HG02840 (cell line): ENCODE measurements at regions not wholly inside any gene's neighbourhood (a gene's known extent, or its start where the extent isn't known, plus 50 kb on each side); places are given as distances from the start of the nearest gene placed in this dataset.
"Not testable (repeated sequence)": the region's sequence is repeated elsewhere in the genome, so short reads cannot be mapped to it uniquely, and the experiment has no call there.

Experiments used
- ATAC-seq: cut with Tn5 transposase; IDR thresholded peaks from one replicate; pipeline ENCODE4 v1.9.1; 2021; ENCODE audit warnings: mild to moderate bottlenecking, moderate library complexity, moderate number of reproducible peaks; ENCODE audit not compliant: unreplicated experiment, low FRiP score

DNA sequence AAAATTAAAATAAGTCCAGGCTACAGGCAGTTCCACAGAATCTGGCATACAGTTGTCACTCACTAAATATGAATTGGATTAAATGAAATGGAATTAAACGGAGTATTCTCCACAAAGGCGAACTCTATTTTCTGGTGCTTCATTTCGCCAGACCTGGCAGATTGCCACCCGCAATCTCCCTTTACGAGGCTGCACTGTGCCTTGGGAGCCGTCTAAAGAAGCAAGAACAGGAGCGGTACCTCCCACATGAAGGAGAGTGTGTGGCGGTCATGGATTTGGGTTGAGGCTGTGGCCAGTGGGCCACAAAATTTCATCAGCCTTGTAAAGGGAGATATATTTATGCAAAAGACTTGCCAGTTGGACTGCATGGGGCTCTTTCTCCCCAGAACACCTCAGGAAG lies 151.0 kb downstream of the OSR1 start:
- ATAC-seq = no peak

DNA sequence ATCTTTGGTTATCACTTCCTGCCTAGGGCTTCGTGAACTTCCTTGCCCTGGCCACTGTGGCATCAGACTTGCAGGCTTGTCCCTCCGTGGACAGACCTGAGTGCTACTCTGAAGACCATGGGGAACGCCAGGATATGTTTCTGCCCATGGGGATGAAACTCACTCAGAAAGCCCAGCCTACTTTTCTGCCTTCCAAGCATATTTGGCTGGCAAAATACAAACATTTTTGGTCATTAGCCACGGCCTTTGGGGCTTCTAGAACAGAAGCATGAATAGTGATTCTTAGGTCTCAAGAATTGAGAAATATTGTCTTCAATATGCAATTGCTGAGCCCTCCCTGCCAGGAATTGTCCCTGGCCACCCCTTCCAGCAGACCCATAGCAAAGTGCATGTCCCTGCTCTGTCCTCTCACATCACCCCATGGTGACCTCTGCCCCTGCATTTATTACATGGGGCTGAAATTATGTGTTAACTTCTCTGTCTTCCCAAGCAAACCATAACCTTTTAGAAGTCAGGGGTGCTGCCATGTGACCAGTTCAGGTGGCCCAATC lies 152.4 kb downstream of the OSR1 start:
- ATAC-seq = no peak

DNA sequence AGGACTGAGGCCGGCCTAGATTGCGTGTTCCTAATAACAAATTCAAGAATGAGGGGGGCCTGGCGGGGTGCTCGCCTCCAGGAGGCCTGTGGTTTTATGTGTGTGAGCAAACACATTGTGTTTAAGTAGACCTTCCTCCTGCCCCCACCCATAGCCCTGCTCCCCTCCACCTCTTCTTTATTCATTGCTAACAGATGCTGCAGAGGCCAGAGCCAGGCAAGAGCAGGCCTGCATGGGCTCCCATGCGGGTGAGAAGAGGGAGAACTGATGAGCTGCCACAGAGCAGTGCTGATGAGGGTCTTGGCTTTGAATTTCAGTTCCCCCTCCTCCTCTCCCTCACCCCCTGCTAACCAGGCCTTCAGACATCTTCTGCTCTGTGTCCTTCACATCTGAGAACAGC lies 154.6 kb downstream of the OSR1 start:
- ATAC-seq = no peak

DNA sequence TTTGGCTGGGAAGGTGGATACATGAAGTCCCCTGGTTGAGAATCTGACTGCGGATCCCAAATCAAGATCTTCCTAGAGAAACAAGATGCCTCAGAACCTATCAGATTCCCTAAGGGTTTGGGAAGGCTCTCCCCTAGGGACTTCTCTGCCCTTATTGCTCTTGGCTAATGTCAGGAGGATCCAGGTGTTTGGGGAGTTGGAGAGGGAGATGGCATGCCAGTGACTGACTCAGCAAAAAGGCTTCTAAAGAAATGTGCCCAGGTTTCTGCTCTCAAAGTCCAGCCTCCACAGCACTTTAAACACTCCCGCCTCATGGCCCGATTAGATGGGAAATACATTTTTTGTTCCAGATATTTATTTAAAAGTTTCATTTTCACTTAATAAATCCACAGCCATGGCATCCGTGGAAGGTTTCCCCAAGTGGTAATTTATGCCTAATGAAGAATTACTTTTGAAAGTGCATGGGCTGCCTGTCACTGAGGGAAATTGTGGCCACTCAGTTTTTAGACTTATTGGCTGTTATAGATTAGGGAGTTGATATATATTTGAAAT lies 156.4 kb downstream of the OSR1 start:
- no peak for ATAC-seq

DNA sequence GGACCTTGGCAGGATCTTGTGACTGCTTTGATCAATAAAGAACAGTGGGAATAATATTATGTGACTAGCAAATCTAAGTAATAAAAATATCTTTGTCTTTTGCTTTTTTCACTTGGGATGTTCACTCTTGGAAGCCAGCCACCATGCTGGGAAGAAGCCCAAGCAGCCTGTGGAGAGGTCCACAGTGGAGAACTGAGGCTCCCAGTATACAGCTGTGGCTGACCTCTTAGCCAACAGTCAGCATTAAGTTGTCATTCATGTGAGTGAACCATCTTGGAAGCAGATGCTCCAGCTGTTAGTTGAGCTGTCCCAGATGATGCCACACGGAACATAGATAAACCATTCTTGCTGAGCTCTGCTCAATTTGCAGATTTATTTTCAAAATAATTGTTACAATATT lies 160.0 kb downstream of the OSR1 start:
- ATAC-seq = no peak

DNA sequence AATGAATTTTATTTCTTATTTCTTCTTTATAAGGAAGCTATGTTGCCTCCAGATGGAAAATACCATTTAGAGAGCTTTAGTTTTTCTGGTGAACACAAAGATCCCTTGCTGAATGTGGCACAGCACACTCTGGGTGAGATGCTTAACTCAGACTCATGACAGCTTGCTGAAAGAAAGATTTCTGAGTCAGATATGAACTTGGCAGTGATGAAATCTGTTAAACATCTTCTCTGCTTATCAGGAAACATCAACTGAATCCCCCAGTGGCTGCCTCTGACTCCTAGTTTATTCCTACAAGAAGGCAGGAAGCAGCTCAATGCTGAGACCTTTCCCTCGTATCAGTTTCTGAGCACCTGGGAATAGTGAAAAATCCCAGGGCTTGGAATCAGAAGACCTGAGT lies 162.8 kb downstream of the OSR1 start:
- ATAC-seq = no peak

DNA sequence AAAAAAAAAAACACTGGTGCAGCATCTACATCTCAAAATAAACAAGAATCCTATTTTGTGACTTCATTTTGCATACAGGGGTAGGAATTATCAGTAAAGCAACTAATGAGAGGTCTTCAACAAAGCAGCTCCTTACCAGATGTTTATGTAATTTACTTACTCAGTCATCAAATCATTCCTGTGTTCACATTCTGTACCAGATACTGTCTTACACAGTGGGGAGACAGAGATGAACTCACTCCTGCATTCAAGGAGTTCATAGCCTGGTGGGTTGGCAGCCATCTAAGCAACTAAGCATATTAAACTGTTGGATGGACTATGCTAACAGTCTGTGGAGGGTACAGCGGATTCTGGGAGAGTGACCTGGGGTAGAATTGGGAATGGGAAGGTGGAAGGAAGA lies 169.0 kb downstream of the OSR1 start:
- no peak for ATAC-seq

DNA sequence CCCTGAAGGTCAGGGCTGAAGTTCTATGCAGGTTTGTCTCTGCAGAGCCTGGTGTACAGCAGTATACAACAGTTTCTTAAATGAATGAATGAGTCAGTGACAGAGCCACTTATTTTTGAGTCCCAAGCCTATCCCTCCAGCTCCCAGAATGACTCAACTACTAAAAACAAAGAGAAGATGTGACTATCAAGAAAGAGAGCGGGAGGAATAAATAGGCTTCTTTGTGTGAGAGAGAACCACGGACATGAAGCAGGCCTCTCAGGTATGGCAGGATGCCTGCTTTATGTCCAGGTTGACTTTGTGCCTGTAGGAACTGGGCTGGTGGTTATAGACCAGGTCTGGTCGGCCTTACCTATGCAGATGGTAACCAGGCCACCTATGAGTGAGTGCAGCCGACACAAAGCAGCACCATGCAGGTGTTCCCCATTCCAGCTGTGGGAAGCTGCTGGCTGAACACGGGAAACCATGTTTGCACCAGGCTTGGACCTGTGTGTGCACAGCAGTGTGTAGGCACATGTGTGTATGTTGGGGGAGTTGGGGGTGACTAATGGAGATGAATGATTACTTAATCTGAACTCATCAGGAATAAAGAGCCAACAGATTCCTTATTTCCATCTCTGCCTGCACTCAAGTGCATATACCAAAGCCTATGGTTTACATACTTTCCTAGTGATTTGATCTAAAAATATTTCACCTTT lies 171.0 kb downstream of the OSR1 start:
- no peak for ATAC-seq

DNA sequence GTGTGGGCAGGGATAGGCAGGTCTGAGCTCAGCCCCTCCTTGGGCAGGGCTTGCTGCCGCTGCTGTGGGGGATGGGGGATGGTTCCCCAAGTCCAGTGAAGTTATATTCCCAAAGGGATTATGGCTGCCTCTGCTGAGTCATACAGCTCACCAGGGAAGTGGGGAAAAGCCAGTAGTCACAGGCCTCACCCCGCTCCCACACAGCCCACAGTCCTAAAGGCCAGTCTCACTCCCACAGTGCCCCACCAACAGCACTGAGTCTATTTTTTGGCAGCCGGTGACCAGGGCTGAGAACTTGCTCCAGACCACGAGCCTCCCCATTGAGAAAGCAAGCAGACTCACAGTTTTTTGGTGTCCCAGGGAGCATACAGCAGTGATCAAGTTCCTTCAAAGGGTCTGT lies 173.3 kb downstream of the OSR1 start:
- ATAC-seq = no peak

DNA sequence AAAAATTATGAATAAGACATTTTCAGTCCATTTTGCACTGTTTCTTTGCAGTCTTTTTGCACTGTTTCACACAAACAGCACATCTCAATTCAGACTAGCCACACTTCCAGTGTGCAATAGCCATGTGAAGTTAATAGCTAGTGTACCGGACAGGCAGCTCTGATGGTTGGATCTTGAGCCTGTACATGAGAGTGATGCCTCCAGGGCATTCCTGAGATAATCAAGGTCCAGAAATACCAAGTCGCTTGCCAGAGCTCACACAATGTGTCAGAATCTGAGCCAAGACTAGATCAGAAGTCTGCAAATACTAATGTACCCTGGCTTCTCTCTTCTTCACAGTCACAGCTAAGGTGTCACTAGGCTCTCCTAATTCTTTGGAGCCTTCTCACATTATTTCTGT lies 180.2 kb downstream of the OSR1 start:
- ATAC-seq = no peak

DNA sequence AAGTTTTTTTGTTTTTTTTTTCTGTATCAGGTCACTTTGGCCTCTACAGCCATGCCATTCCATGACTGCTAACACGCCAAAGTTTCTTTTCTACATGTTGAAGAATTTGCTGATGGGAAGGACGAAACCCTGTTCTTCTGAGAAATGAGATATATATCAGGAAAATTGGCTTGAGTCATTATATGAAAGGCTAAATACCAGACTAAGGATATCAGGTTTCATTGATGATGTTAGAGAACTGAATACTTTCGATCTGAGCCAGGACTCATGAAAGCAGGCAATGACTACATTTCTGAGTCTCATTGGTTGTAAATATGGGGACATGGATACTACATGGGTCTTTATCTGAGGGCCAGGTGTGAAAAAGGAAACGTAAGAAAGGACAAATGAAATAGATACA lies 181.4 kb downstream of the OSR1 start:
- ATAC-seq = no peak

DNA sequence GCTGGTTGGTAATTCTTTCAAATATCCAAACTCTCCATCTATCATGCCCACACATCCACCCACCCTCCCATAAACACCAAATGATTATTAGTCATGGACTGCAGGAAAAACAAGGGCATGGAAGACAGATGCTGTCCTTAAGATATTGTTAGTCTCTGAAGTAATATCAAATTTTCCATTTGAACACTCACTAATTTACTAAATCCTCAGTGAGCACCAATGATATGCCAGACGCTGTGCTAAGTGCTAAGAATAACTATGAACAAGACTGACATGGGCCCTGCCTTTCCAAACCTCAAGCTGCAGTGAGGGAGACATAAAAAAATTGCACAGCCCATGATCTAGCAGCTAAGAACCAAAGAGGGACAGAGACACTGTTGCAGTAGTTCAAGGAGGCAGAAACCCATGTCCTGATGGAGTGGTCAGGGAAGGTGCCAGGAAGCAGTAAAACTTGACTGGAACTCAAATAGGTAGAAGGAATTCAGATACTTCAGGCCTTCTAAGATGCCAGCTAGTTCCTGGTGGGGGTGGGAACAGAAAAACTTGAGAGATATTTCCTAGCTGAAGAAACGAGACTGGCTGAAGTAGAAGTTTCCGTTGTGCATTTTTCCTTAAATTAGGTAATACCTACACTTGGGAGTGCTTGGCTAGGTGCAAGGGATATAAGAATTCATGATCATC lies 182.1 kb downstream of the OSR1 start:
- no peak for ATAC-seq

DNA sequence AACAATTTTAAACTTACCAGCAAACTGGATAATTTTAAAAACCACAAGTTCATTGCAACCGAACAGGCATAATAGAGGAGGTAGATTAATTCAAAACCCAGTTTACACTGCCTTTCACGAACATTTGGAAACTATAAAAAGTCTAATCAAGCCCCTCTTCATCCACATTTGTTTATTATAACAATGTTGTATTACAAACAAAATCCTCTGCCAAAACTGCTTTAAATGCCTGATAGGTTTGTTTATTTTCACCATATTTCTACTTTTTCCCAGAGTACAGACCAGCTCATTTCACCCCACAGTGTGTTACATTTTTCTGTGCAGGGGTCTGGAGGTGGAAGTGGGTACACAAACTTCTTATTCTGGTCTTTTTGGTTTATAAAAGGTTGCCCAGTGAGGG lies 184.2 kb downstream of the OSR1 start:
- ATAC-seq = no peak

DNA sequence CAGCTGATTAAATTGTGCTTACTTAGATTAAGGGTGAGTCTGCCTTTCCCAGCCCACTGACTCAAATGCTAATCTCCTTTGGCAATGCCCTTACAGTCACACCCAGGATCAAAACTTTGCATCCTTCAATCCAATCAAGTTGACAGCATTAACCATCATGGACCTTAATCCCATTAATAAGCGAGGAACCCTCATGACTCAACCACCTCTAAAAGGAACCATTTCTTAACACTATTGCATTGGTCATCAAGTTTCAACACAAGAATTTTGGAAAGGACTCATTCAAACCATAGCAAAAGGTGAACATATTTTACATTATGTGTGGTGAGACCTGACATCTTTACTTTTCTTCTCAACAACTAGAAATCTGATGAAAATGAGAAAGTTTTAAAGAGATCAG lies 187.0 kb downstream of the OSR1 start:
- no peak for ATAC-seq

DNA sequence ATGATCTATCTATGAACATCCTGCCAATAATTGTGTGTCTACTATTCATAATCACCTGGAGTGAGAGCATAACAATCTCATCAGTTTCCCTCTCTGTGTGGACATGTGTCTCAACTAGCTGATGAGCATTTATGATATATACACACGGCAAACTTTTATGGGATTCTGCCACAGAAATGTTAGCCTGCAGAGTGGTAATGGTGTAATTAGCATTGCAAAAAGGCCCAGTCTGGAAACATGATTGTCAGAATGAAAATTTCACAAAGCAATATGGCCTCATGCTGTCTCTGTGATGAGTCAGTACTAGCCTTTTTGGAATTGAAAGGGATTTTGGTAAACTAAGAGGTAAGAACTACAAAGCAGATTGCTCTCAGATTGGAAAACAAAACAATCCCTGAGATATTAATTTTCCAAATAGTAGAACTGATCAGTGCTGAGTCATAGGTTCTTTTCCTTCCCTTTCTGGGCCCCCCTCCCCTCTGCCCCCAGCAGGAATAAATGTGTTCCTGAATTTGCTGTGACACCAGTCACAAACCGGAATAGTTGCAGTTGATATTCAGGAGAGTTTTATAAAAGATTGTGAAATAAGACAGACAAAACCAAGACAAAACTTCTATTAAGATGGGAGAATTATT lies 189.2 kb downstream of the OSR1 start:
- ATAC-seq = no peak

DNA sequence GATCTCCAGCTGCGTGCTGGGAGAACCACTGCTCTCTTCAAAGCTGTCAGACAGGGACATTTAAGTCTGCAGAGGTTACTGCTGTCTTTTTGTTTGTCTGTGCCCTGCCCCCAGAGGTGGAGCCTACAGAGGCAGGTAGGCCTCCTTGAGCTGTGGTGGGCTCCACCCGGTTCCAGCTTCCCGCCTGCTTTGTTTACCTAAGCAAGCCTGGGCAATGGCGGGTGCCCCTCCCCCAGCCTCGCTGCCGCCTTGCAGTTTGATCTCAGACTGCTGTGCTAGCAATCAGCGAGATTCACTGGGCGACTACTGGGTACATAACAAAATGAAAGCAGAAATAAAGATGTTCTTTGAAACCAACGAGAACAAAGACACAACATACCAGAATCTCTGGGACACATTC lies 194.3 kb downstream of the OSR1 start:
- not testable (repeated sequence) for ATAC-seq

DNA sequence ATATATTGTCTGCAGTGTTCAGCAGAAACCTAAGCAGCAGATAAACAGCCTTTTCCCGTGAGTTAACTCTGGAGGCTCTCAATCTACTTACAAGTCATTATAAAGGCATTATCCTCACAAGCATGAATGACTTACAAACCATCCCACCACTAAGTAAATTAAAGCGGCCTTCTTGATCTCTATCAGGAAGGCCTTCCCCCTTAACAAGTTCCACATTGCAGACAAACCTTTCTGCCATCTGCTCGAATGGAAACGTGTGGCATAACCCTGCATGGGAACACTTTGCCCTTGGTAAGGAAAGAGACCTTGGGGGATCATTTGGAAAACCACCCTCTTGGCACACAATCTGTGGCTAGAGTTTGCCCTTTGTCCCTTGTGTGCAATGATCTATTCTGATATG lies 199.5 kb downstream of the OSR1 start:
- ATAC-seq = no peak

DNA sequence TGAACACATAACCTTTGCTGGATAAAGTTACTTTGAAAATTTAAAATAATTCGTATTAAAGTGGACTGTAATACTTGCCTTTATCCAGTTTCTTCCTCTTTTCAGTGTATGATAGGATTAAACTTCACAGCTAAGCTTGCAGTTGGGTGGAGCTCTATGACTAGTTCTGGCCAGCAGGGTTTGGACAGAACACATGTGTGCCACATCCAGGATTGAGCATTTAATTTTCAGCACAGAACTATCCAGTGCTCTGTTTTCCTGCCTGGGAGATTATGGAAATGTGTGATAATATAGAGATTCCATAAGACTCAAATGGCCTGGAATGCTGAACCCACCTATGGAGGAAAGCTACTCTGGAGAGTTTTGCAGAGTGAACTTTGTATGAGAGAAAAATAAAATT lies 200.2 kb downstream of the OSR1 start:
- no peak for ATAC-seq

DNA sequence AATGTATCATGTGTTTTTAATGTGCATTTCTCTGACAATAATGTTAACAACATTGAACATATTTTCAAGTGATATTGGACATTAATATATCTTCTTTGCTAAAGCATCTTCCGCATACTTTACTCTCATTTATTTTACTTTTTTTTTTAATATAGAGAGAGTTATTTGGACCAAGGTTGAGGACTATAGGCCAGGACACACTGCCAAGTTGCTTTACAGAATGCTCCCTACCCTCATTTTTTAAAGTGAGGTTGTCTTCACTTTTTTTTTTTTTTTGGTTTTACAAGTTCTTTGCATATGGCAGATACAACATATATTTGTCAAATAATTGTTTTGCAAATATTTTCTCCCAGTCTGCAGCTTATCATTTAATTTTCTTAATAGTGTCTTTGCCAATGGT lies 201.8 kb downstream of the OSR1 start:
- no peak for ATAC-seq

DNA sequence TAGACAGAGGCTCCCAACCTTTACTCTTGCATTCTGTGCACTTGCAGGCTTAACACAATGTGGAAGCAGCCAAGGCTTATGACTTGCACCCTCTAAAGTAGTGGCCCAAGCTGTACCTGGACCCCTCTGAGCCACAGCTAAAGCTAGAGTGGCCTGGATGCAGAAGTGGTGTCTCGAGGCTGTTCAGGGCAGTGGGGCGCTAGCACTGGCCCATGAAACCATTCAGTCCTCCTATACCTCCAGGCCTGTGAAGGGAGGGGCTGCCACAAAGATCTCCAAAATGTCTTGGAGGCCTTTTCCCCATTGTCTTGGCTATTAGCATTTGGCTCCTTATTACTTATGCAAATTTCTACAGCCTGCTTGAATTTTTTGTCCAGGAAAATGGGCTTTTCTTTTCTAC lies 207.7 kb downstream of the OSR1 start:
- no peak for ATAC-seq

DNA sequence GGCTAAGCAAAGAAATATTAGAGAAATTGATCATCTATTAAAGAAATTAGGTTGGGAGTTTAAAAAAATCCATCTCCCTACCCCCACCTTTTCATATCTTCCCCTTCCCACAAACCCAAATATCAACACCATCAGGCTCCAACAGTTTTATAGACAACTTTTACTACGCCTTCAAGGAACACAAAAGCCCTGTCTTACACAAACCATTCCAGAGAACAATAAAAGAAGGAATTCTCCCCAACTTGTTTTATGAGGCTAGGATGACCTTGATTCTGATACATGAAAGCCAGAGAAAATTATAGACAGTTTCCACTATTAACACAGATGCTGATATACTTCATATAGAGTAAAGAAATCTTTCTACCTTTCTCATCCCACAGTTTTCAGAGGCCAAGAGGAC lies 211.6 kb downstream of the OSR1 start:
- no peak for ATAC-seq
